ENCODE measurements at regions not wholly inside any gene's neighbourhood (a gene's known extent, or its start where the extent isn't known, plus 50 kb on each side); places are given as distances from the start of the nearest gene placed in this dataset.

DNA sequence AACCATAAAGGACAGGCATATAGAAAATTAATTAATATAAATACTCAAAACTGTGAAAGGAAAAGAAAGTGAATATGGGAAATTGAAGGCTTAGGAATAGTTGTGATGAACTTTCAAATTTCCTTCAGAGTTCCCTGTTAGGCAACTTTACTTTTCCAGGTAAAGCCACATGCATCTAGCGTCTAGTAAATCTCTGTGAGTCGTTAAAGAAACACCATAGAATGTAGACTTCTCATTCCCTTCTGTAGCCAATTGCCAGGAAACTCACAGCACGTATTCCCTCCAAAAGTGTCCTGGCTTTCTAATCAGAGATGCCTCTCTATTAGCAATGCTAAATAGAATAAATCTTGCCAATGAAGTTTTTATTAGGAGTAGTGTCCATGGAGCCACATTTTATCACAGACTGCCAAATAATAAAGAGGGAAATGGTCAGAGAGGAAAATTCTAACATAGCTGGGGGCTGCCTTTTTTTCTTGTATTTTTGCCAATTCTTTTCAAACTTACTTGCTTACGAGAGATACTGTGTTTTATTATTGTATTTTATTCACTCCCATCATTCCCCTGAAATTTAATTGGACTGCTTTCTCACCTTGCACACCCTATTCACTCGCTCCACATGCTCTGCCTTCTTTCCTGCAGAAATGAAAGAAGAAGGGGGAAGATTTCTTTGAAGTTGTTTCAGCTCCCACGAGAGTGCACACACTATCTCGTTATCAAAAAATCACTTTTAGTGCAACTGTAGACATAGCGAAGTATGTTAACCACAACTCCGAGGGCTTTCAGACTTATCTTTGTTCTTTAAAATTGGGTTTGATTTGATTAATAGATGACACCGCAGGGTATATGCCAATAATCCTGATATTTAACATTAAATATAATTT lies 439.0 kb downstream of the CSNK1G3 start:
- Histone ChIP-seq H3K4me1 (ENCODE audit: control extremely low read depth in 1 of 4, control insufficient read depth in 4 of 4, insufficient read depth in 4 of 4, low read length in 3 of 4) (no peaks in the 10 kb centered on the region), H3K36me3 (ENCODE audit: control insufficient read depth in 4 of 4, insufficient read depth in 4 of 4, low read length in 3 of 4) (no peaks in the 10 kb centered on the region), H3K27ac (ENCODE audit: insufficient read depth in 1 of 2, low read depth in 1 of 2, low read length in 2 of 2, poor library complexity in 1 of 2, severe bottlenecking in 2 of 2) (no peak overlapping the region), H3K9me3 (ENCODE audit: control extremely low read depth in 1 of 5, control insufficient read depth in 4 of 5, insufficient read depth in 2 of 5, low read depth in 1 of 5, low read length in 4 of 5) (peaks cover 0 to 2% (median 0%) of the 10 kb centered on the region in 5 experiments), H3K4me3 (ENCODE audit: control insufficient read depth in 1 of 7, extremely low read depth in 1 of 7, insufficient read depth in 4 of 7, low read depth in 2 of 7, low read length in 6 of 7) (no peak overlapping the region), H3K27me3 (replicated peaks in 2 of 5; ENCODE audit: control insufficient read depth in 4 of 5, insufficient read depth in 5 of 5, low read length in 4 of 5) (no peaks in the 10 kb centered on the region)
- ChIA-PET CTCF (no interaction called here), POLR2A (no interaction called here)
- DNase-seq = no peak
- 96% methylated on average over 3 of the region's 10 CpGs for whole genome bisulfite sequencing (ENCODE audit: insufficient coverage)

DNA sequence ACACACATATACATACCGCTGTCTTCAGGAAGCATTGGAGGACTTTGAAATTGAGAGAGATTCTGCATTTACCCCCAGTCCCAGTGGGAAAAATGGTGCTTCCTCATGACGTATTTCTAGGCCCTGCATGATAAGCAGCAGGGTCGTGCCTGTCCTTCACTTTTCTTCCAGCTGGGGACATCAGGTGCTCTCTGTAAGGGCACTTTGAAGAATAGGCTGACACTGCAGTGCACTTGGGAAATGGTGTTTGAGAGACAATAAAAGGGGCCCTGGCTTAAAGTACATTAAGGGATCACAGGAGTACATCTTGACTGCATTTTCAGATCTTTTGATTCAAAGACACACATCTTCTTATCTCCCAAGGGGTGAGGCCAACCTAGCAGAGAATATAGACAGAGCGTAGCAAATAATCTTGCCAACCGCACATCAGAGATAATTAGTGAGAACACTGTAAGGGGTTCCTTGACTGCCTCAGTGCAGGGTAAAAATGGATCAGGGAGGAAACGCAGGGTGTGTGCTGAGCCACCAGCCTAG lies 437.9 kb downstream of the CSNK1G3 start:
- ChIA-PET CTCF (no interaction called here), POLR2A (no interaction called here)

GRCh38 chr5:123949043-123949804 lies 437.2 kb downstream of the CSNK1G3 start:
- no peak for DNase-seq
- WGBS (ENCODE audit: insufficient coverage) = 99% methylated on average over 17 of the region's 32 CpGs
- CTCF ChIA-PET = no interaction called here

More for the DNA sequence above, 437.9 kb downstream of the CSNK1G3 start:
- no peak overlapping the region for H3K4me3 ChIP-seq (ENCODE audit: control insufficient read depth in 1 of 7, extremely low read depth in 1 of 7, insufficient read depth in 4 of 7, low read depth in 2 of 7, low read length in 6 of 7)
- H3K36me3 ChIP-seq (ENCODE audit: control insufficient read depth in 4 of 4, insufficient read depth in 4 of 4, low read length in 3 of 4) = no peaks in the 10 kb centered on the region
- H3K9me3 ChIP-seq (ENCODE audit: control extremely low read depth in 1 of 5, control insufficient read depth in 4 of 5, insufficient read depth in 2 of 5, low read depth in 1 of 5, low read length in 4 of 5) = peaks cover 0 to 2% (median 0%) of the 10 kb centered on the region in 5 experiments
- H3K27ac ChIP-seq (ENCODE audit: insufficient read depth in 1 of 2, low read depth in 1 of 2, low read length in 2 of 2, poor library complexity in 1 of 2, severe bottlenecking in 2 of 2) = no peak overlapping the region
- no peaks in the 10 kb centered on the region for H3K27me3 ChIP-seq (replicated peaks in 2 of 5; ENCODE audit: control insufficient read depth in 4 of 5, insufficient read depth in 5 of 5, low read length in 4 of 5)
- DNase-seq = no peak
- WGBS (ENCODE audit: insufficient coverage) = 100% methylated on average over 6 of the region's 6 CpGs
- no peaks in the 10 kb centered on the region for H3K4me1 ChIP-seq (ENCODE audit: control extremely low read depth in 1 of 4, control insufficient read depth in 4 of 4, insufficient read depth in 4 of 4, low read length in 3 of 4)

DNA sequence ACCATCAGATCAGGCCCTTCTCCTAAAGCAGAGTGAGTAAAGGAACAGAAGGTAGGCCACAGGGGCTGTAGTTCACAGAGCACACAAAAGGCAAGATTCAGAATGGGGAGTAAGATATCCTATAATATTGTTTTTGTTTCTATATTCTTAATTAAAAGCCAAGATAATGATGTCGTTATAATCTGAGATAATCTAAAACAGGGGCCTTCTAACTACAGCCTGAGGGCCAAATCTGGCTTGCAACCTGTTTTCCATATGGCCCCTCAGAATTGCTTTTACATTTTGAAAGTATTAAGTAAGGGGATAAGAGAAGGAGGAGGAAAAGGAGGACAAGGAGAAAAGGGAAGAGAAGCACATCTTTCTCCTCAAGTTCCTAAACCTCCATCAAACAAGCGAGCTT lies 435.8 kb downstream of the CSNK1G3 start:
- no peaks in the 10 kb centered on the region for H3K27me3 ChIP-seq (replicated peaks in 2 of 5; ENCODE audit: control insufficient read depth in 4 of 5, insufficient read depth in 5 of 5, low read length in 4 of 5)
- CTCF ChIA-PET = no interaction called here
- POLR2A ChIA-PET = no interaction called here
- H3K27ac ChIP-seq (ENCODE audit: insufficient read depth in 1 of 2, low read depth in 1 of 2, low read length in 2 of 2, poor library complexity in 1 of 2, severe bottlenecking in 2 of 2) = no peak overlapping the region
- H3K4me1 ChIP-seq (ENCODE audit: control extremely low read depth in 1 of 4, control insufficient read depth in 4 of 4, insufficient read depth in 4 of 4, low read length in 3 of 4) = no peaks in the 10 kb centered on the region
- H3K9me3 ChIP-seq (ENCODE audit: control extremely low read depth in 1 of 5, control insufficient read depth in 4 of 5, insufficient read depth in 2 of 5, low read depth in 1 of 5, low read length in 4 of 5) = peaks cover 0 to 2% (median 1%) of the 10 kb centered on the region in 5 experiments
- H3K4me3 ChIP-seq (ENCODE audit: control insufficient read depth in 1 of 7, extremely low read depth in 1 of 7, insufficient read depth in 4 of 7, low read depth in 2 of 7, low read length in 6 of 7) = no peak overlapping the region
- no CpG with 5 or more reads among the region's 2 CpGs for WGBS (ENCODE audit: insufficient coverage)
- no peak for DNase-seq
- H3K36me3 ChIP-seq (ENCODE audit: control insufficient read depth in 4 of 4, insufficient read depth in 4 of 4, low read length in 3 of 4) = no peaks in the 10 kb centered on the region

More at GRCh38 chr5:123949043-123949804, 437.2 kb downstream of the CSNK1G3 start:
- POLR2A ChIA-PET = no interaction called here
- Histone ChIP-seq H3K27ac (ENCODE audit: insufficient read depth in 1 of 2, low read depth in 1 of 2, low read length in 2 of 2, poor library complexity in 1 of 2, severe bottlenecking in 2 of 2) (no peak overlapping the region), H3K4me1 (ENCODE audit: control extremely low read depth in 1 of 4, control insufficient read depth in 4 of 4, insufficient read depth in 4 of 4, low read length in 3 of 4) (no peaks in the 10 kb centered on the region), H3K4me3 (ENCODE audit: control insufficient read depth in 1 of 7, extremely low read depth in 1 of 7, insufficient read depth in 4 of 7, low read depth in 2 of 7, low read length in 6 of 7) (no peak overlapping the region), H3K36me3 (ENCODE audit: control insufficient read depth in 4 of 4, insufficient read depth in 4 of 4, low read length in 3 of 4) (no peaks in the 10 kb centered on the region), H3K9me3 (ENCODE audit: control extremely low read depth in 1 of 5, control insufficient read depth in 4 of 5, insufficient read depth in 2 of 5, low read depth in 1 of 5, low read length in 4 of 5) (peaks cover 0 to 2% (median 0%) of the 10 kb centered on the region in 5 experiments), H3K27me3 (replicated peaks in 2 of 5; ENCODE audit: control insufficient read depth in 4 of 5, insufficient read depth in 5 of 5, low read length in 4 of 5) (no peaks in the 10 kb centered on the region)

GRCh38 chr5:123945548-123945947 lies 433.6 kb downstream of the CSNK1G3 start:
- CTCF ChIA-PET = no interaction called here
- WGBS (ENCODE audit: insufficient coverage) = 100% methylated on average over 1 of the region's 1 CpG
- H3K9me3 ChIP-seq (ENCODE audit: control extremely low read depth in 1 of 5, control insufficient read depth in 4 of 5, insufficient read depth in 2 of 5, low read depth in 1 of 5, low read length in 4 of 5) = peaks cover 0 to 10% (median 7%) of the 10 kb centered on the region in 5 experiments
- no peaks in the 10 kb centered on the region for H3K27me3 ChIP-seq (replicated peaks in 2 of 5; ENCODE audit: control insufficient read depth in 4 of 5, insufficient read depth in 5 of 5, low read length in 4 of 5)
- no peaks in the 10 kb centered on the region for H3K36me3 ChIP-seq (ENCODE audit: control insufficient read depth in 4 of 4, insufficient read depth in 4 of 4, low read length in 3 of 4)
- no peak overlapping the region for H3K27ac ChIP-seq (ENCODE audit: insufficient read depth in 1 of 2, low read depth in 1 of 2, low read length in 2 of 2, poor library complexity in 1 of 2, severe bottlenecking in 2 of 2)
- no peaks in the 10 kb centered on the region for H3K4me1 ChIP-seq (ENCODE audit: control extremely low read depth in 1 of 4, control insufficient read depth in 4 of 4, insufficient read depth in 4 of 4, low read length in 3 of 4)
- no peak overlapping the region for H3K4me3 ChIP-seq (ENCODE audit: control insufficient read depth in 1 of 7, extremely low read depth in 1 of 7, insufficient read depth in 4 of 7, low read depth in 2 of 7, low read length in 6 of 7)
- no peak for DNase-seq
- POLR2A ChIA-PET = interaction anchor here (0.6 kb wide), 1 partner anchor 571 kb away, joined by 3 read pairs; no protein-coding TSS in a partner anchor

DNA sequence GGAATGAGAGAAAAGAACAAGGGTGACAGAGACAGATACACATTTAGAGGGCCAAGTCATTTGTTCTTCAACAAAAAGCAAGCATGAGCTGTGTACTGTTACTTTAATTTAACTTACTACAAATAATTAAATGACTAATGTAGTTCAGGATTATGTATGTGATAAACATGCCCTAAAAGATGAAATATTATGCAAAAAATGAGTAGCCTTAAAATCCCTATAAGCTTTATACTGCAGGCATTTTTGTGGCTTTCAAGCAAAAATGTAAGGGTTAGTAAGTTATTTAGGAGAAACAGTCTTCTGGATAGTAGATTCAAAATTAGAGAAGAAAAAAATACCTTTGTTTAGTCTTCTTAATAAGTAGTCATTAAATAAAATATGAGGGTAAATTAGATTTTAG lies 431.2 kb downstream of the CSNK1G3 start:
- Histone ChIP-seq H3K27ac (ENCODE audit: insufficient read depth in 1 of 2, low read depth in 1 of 2, low read length in 2 of 2, poor library complexity in 1 of 2, severe bottlenecking in 2 of 2) (no peak overlapping the region), H3K4me1 (ENCODE audit: control extremely low read depth in 1 of 4, control insufficient read depth in 4 of 4, insufficient read depth in 4 of 4, low read length in 3 of 4) (no peaks in the 10 kb centered on the region), H3K9me3 (ENCODE audit: control extremely low read depth in 1 of 5, control insufficient read depth in 4 of 5, insufficient read depth in 2 of 5, low read depth in 1 of 5, low read length in 4 of 5) (peaks cover under 1 to 12% (median 7%) of the 10 kb centered on the region in 5 experiments), H3K36me3 (ENCODE audit: control insufficient read depth in 4 of 4, insufficient read depth in 4 of 4, low read length in 3 of 4) (no peaks in the 10 kb centered on the region), H3K4me3 (ENCODE audit: control insufficient read depth in 1 of 7, extremely low read depth in 1 of 7, insufficient read depth in 4 of 7, low read depth in 2 of 7, low read length in 6 of 7) (no peak overlapping the region), H3K27me3 (replicated peaks in 2 of 5; ENCODE audit: control insufficient read depth in 4 of 5, insufficient read depth in 5 of 5, low read length in 4 of 5) (no peaks in the 10 kb centered on the region)
- CTCF ChIA-PET = no interaction called here
- DNase-seq = no peak
- POLR2A ChIA-PET = no interaction called here

GRCh38 chr5:123940416-123940815 lies 428.4 kb downstream of the CSNK1G3 start:
- Histone ChIP-seq H3K9me3 (ENCODE audit: control extremely low read depth in 1 of 5, control insufficient read depth in 4 of 5, insufficient read depth in 2 of 5, low read depth in 1 of 5, low read length in 4 of 5) (peaks cover 2 to 35% (median 18%) of the 10 kb centered on the region in 5 experiments), H3K36me3 (ENCODE audit: control insufficient read depth in 4 of 4, insufficient read depth in 4 of 4, low read length in 3 of 4) (no peaks in the 10 kb centered on the region), H3K4me3 (ENCODE audit: control insufficient read depth in 1 of 7, extremely low read depth in 1 of 7, insufficient read depth in 4 of 7, low read depth in 2 of 7, low read length in 6 of 7) (no peak overlapping the region), H3K4me1 (ENCODE audit: control extremely low read depth in 1 of 4, control insufficient read depth in 4 of 4, insufficient read depth in 4 of 4, low read length in 3 of 4) (no peaks in the 10 kb centered on the region), H3K27me3 (replicated peaks in 2 of 5; ENCODE audit: control insufficient read depth in 4 of 5, insufficient read depth in 5 of 5, low read length in 4 of 5) (no peaks in the 10 kb centered on the region), H3K27ac (ENCODE audit: insufficient read depth in 1 of 2, low read depth in 1 of 2, low read length in 2 of 2, poor library complexity in 1 of 2, severe bottlenecking in 2 of 2) (no peak overlapping the region)
- ChIA-PET POLR2A (no interaction called here), CTCF (no interaction called here)
- no peak for DNase-seq

Data from common myeloid progenitor, CD34-positive (primary cell).